Breast epithelium (tissue), 3 donors: ENCODE measurements at regions not wholly inside any gene's neighbourhood (a gene's known extent, or its start where the extent isn't known, plus 50 kb on each side); places are given as distances from the start of the nearest gene placed in this dataset.

Experiments
- CTCF ChIP-seq, 3 donors: fragments of 450-650 bp; IDR thresholded peaks; one replicate each; pipeline ENCODE4 v1.5.1; 2016 to 2017; ENCODE audit warnings: antibody characterized with exemption in 3 of 3, mild to moderate bottlenecking in 3 of 3, moderate library complexity in 3 of 3
- POLR2AphosphoS5 ChIP-seq, 3 donors: sonication (generic); formaldehyde crosslinking; IDR thresholded peaks; one replicate each; pipeline ENCODE4 v1.6.1; 2017; ENCODE audit warnings: antibody characterized with exemption in 3 of 3

GRCh38 chr2:140063356-140063755 is 1283.2 kb upstream of the NXPH2 start:
- TF ChIP-seq CTCF (IDR thresholded peaks at IDR 0.05) (no peak), POLR2AphosphoS5 (IDR thresholded peaks at IDR 0.05) (no peak)
